AG10803 (cell line): ENCODE measurements at regions not wholly inside any gene's neighbourhood (a gene's known extent, or its start where the extent isn't known, plus 50 kb on each side); places are given as distances from the start of the nearest gene placed in this dataset.
"Not testable (repeated sequence)": the region's sequence is repeated elsewhere in the genome, so short reads cannot be mapped to it uniquely, and the experiment has no call there.

ENCODE experiments used
- DNase-seq: peaks from one replicate; pipeline ENCODE4 v3.0.0; 2010; ENCODE audit warnings: low read depth
- H3K4me3 ChIP-seq: 2 replicates; pipeline ENCODE4 v1.5.1; 2011; ENCODE audit warnings: mild to moderate bottlenecking, low read length, control low read depth
- TF ChIP-seq, protein P1 (sequence below): conservative IDR thresholded peaks from 2 replicates; pipeline ENCODE4 v1.5.1; 2011; ENCODE audit warnings: mild to moderate bottlenecking, low read length, control low read depth, inconsistent platforms

DNA sequence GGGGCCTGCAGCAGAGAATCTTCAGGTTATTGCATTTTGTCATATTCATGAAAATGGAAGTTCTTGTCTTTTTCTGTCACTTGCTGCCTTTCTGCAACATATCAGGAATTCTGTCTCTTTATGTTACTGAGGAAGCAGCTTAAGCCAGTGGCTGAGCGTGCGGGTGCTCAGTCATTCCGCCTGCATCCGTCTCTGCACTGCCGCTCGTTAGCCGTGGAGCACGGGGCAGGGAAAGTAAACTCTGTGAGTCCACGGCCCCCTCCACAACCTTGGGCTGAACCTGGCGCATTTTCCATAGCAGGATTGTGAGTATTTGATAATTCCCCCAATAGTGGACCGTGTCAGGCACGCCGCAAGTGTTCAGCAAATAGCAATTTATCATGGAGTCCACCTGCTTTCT is 1007.7 kb downstream of the BRD1 start:
- no peak for DNase-seq

DNA sequence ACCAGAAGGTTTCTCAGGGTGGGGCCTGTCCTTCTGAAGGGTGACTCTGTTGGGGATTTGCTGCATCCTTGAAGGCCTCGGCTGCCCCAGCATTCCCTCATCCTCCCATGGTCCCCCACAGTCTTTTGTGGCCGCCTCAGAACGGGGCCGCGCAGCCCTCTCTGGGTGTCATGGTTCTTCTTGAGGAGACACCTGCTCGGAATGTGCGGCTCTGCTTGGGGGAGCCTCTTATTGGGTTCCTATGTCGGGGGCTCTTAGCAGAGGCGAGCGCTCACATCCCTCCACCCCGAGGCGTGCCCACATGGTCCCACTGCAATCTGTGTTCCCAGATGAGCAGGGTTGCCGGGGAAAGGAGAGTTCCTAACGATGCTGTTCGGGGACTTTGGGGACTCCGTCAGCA is 1008.4 kb downstream of the BRD1 start:
- H3K4me3 ChIP-seq, result no peak overlapping the region
- DNase-seq, result no peak
- TF ChIP-seq, protein P1, sequence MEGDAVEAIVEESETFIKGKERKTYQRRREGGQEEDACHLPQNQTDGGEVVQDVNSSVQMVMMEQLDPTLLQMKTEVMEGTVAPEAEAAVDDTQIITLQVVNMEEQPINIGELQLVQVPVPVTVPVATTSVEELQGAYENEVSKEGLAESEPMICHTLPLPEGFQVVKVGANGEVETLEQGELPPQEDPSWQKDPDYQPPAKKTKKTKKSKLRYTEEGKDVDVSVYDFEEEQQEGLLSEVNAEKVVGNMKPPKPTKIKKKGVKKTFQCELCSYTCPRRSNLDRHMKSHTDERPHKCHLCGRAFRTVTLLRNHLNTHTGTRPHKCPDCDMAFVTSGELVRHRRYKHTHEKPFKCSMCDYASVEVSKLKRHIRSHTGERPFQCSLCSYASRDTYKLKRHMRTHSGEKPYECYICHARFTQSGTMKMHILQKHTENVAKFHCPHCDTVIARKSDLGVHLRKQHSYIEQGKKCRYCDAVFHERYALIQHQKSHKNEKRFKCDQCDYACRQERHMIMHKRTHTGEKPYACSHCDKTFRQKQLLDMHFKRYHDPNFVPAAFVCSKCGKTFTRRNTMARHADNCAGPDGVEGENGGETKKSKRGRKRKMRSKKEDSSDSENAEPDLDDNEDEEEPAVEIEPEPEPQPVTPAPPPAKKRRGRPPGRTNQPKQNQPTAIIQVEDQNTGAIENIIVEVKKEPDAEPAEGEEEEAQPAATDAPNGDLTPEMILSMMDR, result no peak

More for the DNA sequence above, 1007.7 kb downstream of the BRD1 start:
- H3K4me3 ChIP-seq, result no peak overlapping the region
- TF ChIP-seq, protein P1, result no peak

DNA sequence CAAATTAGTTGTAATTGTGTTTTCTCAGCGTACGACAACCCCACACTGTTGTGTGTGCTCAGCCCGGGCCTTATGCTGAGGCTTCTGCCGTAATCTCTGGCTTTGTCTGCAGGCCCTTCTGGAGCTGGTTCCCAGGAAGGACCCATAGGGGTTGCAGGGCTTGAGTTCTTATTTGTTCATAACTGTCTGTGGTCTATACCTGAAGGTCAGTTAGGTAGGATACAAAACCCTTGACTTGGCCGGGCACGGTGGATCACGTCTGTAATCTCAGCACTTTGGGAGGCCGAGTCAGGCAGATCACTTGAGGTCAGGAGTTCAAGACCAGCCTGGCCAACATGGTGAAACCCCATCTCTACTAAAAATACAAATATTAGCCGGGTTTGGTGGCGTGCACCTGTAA is 1010.2 kb downstream of the BRD1 start:
- DNase-seq, H3K4me3 ChIP-seq: not testable (repeated sequence)

DNA sequence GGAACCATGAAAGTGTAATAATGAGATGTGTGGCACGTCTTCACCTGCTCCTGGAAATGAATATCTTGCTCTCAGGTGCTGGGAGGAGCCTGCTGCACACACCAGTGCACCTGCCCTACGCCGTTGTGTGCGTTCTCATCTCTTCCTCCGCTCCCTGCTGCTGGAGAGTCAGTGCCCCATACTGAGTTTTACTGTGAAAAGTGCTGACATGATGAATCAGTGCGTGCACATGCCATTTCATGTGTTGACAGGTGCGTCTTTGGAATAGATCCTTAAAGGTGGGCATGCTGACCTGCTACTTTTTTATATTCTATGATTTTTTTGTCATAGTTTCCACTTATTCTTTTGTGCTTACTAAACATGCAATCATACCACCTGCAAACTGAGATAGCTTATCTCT is 1015.8 kb downstream of the BRD1 start:
- TF ChIP-seq, protein P1, result no peak
- DNase-seq, result no peak
- no peak overlapping the region for H3K4me3 ChIP-seq

DNA sequence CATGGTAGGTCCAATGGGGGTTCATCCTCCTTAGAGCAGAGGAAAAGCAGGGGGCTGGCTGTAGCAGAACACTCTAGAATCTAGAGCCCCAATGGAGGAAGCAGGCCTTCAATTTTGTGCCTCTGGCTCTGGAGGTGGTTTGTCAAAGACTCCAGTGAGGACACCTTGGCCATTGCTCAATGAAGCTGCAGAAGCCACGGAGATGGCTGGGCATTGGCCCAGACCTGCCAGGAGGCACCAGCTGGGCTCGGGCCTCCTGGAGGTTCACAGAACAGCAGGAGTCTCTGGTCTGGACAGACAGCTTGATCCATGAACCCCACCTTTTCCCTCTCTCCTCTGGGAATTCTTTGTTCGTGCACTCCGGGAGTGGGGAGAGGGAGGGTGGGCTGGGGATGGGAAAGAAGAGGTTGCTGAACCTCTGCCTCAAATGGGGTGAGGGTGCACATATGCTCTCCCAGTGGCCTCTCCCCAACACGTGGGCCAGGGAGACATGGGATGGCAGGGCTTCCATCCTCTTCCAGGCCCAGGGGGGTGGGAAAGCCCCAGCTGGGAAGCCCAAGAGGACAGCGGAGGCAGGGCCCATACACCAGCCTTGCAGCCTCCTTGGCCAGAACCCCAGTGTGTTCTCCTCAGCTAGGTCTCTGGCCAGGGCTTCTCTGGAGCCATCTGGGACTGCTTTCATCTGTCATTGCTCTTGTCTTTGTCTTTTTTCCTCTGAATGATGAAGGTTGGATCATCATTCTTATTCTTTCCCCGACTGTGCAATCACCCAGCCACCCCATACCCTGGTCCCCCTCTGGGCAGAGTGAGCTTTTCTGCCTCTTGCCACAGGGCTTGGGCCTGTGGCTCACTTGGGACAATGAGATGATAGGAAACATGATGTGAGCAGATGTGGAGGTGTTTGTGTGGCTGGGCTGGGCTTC is 1019.4 kb downstream of the BRD1 start:
- no peak overlapping the region for H3K4me3 ChIP-seq
- no peak for DNase-seq
- TF ChIP-seq, protein P1, result no peak

DNA sequence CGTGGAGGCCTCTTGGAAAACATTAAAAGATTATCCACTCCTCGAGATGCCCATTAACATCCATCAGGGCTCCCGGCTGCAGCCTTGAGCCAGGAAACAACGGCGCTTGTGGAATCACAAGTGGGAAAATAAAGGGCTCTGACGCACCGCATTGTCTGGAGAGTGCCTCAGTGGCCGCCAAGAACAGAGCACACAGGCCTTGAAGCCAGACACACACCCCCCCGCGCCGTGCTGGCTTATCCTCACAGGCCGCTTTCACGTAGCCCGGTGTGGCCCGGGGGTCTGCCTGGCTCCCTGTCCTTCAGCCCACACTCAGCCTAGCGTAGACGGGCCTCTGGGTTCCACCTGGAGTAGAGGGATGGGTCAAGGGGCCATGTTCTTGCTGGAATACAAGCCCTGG is 1020.5 kb downstream of the BRD1 start:
- TF ChIP-seq, protein P1, result no peak
- no peak overlapping the region for H3K4me3 ChIP-seq
- DNase-seq, result no peak

DNA sequence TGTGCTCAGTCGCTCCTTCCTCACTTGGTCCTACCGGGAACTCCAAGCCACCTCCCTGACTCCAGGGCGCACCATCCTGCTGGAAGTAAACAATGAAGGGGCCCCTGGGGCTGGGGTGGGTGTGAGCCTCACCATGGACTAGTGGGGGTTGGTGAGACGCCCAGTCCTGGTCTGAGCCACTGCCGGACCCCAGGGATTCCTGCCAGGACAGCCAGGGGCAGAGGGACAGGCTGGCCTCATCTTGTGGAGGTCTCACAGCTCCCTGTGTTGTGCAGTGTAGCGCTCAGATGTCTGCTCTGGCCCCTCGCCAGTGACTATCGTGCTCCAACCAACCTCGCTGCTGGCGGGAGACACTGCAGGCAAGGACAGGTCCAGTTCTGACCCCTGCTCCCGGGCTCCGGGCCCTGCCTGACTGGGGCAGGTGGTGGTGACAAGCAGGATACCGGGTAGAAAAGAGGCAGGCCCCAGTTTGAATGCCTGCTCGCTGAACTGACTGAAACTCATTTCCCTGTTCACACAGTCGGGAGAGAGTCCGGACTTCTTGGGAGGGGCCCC is 1021.4 kb downstream of the BRD1 start:
- no peak for DNase-seq
- TF ChIP-seq, protein P1, result no peak
- H3K4me3 ChIP-seq, result no peak overlapping the region
